ENCODE measurements at regions not wholly inside any gene's neighbourhood (a gene's known extent, or its start where the extent isn't known, plus 50 kb on each side); places are given as distances from the start of the nearest gene placed in this dataset.

GRCh38 chr6:127019828-127020227 is 98.6 kb upstream of the RSPO3 start:
- TF ChIP-seq CTCF (IDR thresholded peaks at IDR 0.05) (no peak), POLR2A (IDR thresholded peaks at IDR 0.05) (no peak)
